NCI-H2227 treated with DMSO at 0.1 percent for 48 hours (cell line): ENCODE measurements at regions not wholly inside any gene's neighbourhood (a gene's known extent, or its start where the extent isn't known, plus 50 kb on each side); places are given as distances from the start of the nearest gene placed in this dataset.
"Not testable (repeated sequence)": the region's sequence is repeated elsewhere in the genome, so short reads cannot be mapped to it uniquely, and the experiment has no call there.

Source experiments
- DNase-seq: peaks from one replicate; lab custom pipeline; 2025; lab: John Stamatoyannopoulos, UW

- no peak for DNase-seq
These were observed 85.8 kb upstream of the USP24 start for GRCh38 chr1:55300975-55301374.

GRCh38 chr1:55298167-55298894 is 83.2 kb upstream of the USP24 start:
- no peak for DNase-seq

- not testable (repeated sequence) for DNase-seq
These were observed 81.1 kb upstream of the USP24 start for GRCh38 chr1:55296247-55296646.

- no peak for DNase-seq
These were observed 74.5 kb upstream of the USP24 start for GRCh38 chr1:55289614-55290013.

DNA sequence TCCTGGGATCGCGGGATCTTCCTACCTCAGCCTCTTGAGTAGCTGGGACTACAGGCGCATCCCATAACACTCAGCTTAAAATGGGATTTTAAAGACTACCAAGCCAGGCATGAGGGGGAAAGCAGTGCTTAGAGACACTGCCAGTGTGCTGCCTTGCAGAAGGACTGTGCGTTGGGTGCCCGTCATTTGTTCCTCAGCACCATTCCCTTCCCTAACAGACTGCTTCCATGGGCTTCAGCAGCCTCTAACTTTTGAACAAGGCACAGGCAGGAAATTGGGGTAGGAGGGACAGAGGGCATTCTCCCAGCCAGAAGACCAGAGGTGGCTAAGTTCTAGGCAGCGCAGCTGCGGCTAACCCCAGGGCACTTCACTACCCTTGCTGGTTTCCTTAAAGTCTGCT is 73.9 kb upstream of the USP24 start:
- DNase-seq: no peak

DNA sequence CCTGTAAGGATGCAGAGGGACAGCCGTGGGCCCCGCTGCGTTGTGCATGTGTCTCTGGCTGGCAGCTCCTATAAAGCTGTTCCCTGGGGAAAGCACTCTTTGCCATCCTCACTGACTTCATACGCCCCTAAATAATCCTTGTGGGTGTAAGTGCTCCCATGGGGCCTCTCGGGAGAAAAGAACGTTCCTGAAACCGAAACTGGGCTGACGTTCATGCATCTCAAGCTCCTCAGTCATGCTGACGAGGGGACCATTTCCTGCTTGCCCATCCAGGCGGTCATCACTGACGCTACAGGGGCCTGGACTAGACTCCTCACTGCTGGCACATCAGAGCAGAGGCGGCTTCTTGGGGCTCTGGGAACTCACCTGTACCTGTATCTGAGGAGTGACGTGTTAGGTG is 73.1 kb upstream of the USP24 start:
- no peak for DNase-seq

- no peak for DNase-seq
These were observed 72.6 kb upstream of the USP24 start for GRCh38 chr1:55287723-55288122.

GRCh38 chr1:55286856-55287602 is 71.9 kb upstream of the USP24 start:
- DNase-seq: no peak

DNA sequence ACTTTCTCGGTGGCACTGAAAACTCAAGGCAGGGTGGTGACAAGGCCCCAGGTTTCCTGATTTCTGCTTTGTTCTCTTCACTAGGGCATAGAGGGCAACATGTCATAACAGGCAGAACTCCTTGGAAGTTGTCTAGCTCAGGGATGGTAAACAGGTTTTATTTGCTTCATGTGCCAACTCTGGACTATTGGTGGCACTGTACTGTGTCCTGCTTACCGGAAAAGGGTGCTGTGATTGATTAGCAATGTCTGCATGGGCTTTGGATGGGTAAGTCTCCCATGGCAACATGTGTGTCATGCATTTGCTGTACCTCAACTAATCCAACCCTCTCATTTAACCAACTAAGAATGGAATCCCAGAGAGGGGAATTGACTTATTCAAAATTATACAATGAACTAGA is 70.7 kb upstream of the USP24 start:
- DNase-seq: no peak

- peak; percentile 8 for DNase-seq
These were observed 69.7 kb upstream of the USP24 start for GRCh38 chr1:55284856-55285255.

GRCh38 chr1:55282058-55282457 is 66.9 kb upstream of the USP24 start:
- DNase-seq: no peak

DNA sequence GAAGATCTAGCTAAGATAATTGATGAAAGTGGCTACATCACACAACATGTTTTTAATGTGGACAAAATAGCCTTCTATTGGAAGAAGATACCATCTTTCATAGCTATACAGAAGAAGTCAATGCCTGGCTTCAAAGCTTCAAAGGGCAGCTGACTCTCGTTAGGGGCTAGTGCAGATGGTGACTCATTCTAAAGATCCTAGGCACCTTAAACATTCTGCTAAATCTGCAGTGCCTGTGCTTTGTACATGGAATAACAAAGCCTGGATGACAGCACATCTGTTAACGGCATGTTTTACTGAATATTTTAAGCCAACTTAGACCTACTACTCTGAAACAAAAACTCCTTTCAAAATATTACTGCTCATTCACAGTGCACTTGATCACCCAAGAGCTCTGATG is 65.6 kb upstream of the USP24 start:
- no peak for DNase-seq

DNA sequence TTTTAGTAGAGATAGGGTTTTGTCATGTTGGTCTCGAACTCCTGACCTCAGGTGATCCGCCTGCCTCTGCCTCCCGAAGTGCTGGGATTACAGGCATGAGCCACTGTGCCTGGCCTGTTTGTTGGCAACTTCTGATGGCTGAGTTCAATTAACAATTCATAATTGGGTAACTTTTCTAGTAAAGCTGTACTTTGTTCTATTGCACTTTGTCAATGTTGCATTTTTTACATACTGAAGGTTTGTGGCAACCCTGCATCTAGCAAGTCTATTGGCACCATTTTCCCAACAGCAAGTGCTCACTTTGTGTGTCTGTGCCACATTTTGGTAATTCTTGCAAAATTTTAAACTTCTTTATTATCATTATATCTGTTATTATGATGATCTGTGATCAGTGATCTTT is 64.5 kb upstream of the USP24 start:
- no peak for DNase-seq

DNA sequence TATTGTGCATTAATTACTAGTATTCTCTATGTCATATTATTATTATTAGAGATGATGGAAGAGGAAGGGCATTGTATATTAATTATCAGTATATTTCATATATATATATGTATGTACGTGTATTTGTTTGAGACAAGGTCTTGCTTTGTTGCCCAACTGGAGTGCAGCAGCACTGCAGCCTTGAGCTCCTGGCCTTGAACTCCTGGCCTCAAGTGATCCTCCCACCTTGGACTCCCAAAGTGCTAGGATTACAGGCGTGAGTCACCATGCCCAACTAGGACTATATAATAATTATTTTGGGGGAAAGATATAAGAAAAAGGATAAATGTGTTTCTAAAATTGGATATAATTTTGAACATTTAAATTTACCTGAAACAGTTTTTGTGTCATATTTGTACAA is 63.2 kb upstream of the USP24 start:
- no peak for DNase-seq

GRCh38 chr1:55277377-55278130 is 62.4 kb upstream of the USP24 start:
- DNase-seq: peak; percentile 44

DNA sequence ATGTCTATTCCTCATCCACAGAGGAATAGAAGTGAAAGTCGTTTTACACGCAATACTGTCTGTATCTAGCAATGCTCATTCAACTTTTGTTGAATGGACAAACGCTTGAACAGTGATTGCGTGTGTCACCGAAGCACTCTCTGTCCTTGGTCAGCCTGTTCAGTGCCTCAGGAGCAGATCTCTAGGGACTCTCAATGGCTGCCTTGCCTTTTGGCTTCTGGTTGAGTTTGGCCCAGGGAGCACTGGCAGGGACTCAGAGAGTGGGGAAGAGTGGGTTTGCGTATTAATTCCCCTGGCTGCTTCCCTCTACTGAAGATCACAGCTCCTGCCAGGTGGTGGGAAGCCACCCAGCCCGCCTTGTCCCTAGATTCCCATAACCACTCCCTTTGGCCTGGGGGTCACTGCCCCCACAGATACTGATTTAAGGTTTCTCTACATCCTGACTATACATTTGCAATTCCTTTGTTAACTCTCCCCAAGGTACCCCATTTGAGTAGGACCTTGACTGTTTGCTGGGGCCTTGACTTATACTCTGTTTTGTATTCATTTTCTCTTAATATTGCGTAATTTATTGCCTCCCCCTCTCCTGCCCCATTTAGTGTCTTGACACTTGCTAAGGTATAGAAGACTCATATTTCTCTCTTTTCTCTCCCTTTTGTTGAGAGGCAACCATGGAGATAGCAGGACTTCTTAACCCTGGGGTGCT is 61.7 kb upstream of the USP24 start:
- DNase-seq: no peak

GRCh38 chr1:55275941-55276341 is 60.8 kb upstream of the USP24 start:
- DNase-seq: no peak

DNA sequence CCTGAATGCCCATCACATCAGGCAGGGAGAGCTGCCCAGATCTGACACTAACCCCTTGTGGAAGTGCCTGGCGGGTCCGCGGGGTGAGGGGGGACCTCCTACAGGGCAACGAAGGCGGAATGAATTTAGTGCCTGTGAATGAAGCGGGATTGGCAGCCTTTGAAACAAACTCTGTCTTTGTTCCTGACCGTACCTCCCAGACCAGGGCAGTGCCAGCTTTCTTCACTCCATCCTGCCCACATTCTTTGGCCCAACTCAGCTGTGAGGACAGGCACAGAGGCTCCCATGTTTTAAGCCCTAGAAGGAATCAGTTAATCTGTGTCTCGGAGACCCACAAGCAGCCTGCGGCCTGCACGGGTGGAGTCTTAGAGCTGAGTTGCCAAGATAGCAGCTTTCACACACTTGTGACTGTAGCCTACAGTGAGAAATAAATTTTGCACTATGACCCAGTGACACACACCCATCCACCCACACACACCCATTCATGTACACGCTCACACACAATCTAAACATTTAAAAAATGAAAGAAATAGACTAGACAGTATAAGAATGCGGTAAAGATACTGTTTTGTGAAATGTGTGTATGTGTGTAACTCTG is 60.1 kb upstream of the USP24 start:
- no peak for DNase-seq

DNA sequence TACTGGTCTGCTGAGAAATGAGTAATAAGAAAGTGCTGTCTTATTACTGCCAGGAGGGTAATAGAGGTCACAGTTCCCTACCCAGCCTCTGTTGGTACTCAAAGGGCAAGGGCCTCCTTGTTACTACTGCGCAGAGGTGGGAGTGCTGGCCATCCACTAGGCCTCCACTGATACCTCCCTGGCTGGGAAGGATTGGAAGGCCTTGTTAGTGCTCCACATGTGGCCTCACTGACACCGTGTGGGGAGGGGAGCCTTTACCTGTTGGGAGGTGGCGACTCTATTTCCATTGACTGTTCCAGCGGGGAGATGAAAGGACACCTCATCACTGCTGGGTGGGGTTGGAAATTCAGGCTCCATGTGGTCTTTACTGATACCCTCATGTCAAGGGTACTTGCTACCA is 57.8 kb upstream of the USP24 start:
- no peak for DNase-seq
